ENCODE measurements at regions not wholly inside any gene's neighbourhood (a gene's known extent, or its start where the extent isn't known, plus 50 kb on each side); places are given as distances from the start of the nearest gene placed in this dataset.

DNA sequence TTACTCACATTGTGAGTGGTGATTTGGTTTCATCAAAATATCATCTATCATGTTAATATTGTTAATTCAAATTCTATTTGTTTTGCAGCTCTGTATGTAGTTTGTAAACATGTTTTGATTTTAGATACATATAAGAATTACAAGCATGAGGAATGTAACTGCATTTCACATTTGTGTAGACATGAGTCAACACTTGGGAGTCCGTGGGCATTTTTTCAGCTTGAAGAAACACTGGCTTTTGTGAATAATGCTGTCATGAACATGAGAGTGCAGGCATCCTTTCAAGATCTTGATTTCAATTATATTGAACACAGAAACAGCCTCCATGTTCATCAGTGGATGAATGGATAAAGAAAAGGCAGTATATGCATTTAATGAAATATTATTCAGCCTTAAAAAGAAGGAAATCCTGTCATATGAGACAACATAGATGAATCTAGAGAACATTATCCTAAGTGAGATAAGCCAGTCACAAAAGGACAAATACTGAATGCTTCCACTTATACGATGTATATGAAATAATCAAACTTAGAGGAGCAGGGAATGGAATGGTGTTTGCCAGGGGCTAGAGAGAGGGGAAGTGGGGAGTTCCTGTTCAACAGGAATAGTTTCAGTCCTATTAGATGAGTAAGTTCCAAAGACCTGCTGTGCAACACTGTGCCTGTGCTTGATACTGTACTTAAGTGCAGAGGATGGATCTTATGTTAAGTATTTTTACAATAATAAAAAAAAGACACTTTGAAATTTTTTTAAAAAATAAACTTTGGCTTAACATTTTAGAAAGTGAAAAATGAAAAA, 194.9 kb downstream of the LRATD1 start:
- H4K20me1 ChIP-seq (replicated peaks in 1 of 2; ENCODE audit: control insufficient read depth in 1 of 2, insufficient read depth in 2 of 2, low read length in 2 of 2): no peaks in the 10 kb centered on the region
- H3K79me1 ChIP-seq (ENCODE audit: low read depth, low read length): no peaks in the 10 kb centered on the region
- no peak for TF ChIP-seq SP1 (IDR thresholded peaks at IDR 0.05; ENCODE audit: low read depth, low read length)
- no peak for TF ChIP-seq KDM4A (IDR thresholded peaks at IDR 0.05; ENCODE audit: low read depth, low read length, severe bottlenecking)
- TF ChIP-seq EZH2 (IDR thresholded peaks at IDR 0.05; ENCODE audit: low read depth, low read length, severe bottlenecking): no peak
- no peak for TF ChIP-seq TBP (IDR thresholded peaks at IDR 0.05; ENCODE audit: low read depth, low read length)
- no peak for TF ChIP-seq KDM1A (IDR thresholded peaks at IDR 0.05; ENCODE audit: borderline replicate concordance, low read length)
- no peak for TF ChIP-seq SIN3A (conservative IDR thresholded peaks at IDR 0.05 in 1 of 2, IDR thresholded peaks at IDR 0.05 in 1 of 2; ENCODE audit: low read depth in 1 of 2, low read length in 2 of 2)
- ChIA-PET POLR2A (ENCODE audit: partially characterized antibody) (no interaction called here), CTCF (ENCODE audit: partially characterized antibody) (interaction anchor here (0.6 kb wide), 1 partner anchor 1088 kb away, joined by 3 read pairs; no protein-coding TSS in a partner anchor)
- DNase-seq (ENCODE audit: low read depth in 1 of 2, low spot score in 2 of 2): no peak
- H3K79me2 ChIP-seq (ENCODE audit: control insufficient read depth in 1 of 2, insufficient read depth in 2 of 2, low read length in 2 of 2): no peaks in the 10 kb centered on the region
- H2AFZ ChIP-seq (ENCODE audit: low read length): no peak overlapping the region
- no peak overlapping the region for H2BK20ac ChIP-seq (ENCODE audit: low read length)
- no peaks in the 10 kb centered on the region for H3K23me2 ChIP-seq (ENCODE audit: low read depth, low read length)
- no peak for FAIRE-seq
- no peaks in the 10 kb centered on the region; a peak in 1 of 7 replicates for H3K27me3 ChIP-seq (replicated peaks in 1 of 4; ENCODE audit: control insufficient read depth in 3 of 4, extremely low read depth in 1 of 4, insufficient read depth in 3 of 4, low read length in 3 of 4)
- H2BK12ac ChIP-seq (ENCODE audit: low read depth, low read length): no peak overlapping the region
- no peak overlapping the region for H3K4ac ChIP-seq (replicated peaks; ENCODE audit: insufficient read length, low read depth, low read length)
- H2BK5ac ChIP-seq (ENCODE audit: low read depth, low read length): no peak overlapping the region
- no peak overlapping the region for H3K14ac ChIP-seq (ENCODE audit: insufficient read length)
- H3K27ac ChIP-seq (ENCODE audit: low read depth, low read length): no peak overlapping the region
- H4K91ac ChIP-seq (replicated peaks; ENCODE audit: insufficient read length, low read length): no peak overlapping the region
- H3K4me1 ChIP-seq (replicated peaks in 1 of 4; ENCODE audit: control insufficient read depth in 3 of 4, insufficient read depth in 4 of 4, low read length in 3 of 4): no peaks in the 10 kb centered on the region
- no peak overlapping the region for H3K9ac ChIP-seq (replicated peaks in 1 of 4; ENCODE audit: extremely low read depth in 1 of 4, low read depth in 3 of 4, low read length in 3 of 4)
- H2BK15ac ChIP-seq (ENCODE audit: low read length): no peak overlapping the region
- H3K9me3 ChIP-seq (ENCODE audit: insufficient read depth in 2 of 2, low read depth in 1 of 2, low read length in 1 of 2): no peaks in the 10 kb centered on the region
- H3K18ac ChIP-seq (ENCODE audit: extremely low read depth, low read length): no peak overlapping the region
- no peak overlapping the region for H2AK5ac ChIP-seq (ENCODE audit: low read depth, low read length)
- 96% methylated on average over 2 of the region's 2 CpGs; no CpG with 5 or more reads in 1 of the 2 experiments for WGBS, 2 experiments (ENCODE audit: extremely low coverage in 1 of 2, insufficient coverage in 1 of 2, insufficient read length in 1 of 2, insufficient replicate concordance in 2 of 2, low coverage in 1 of 2, low lambda C conversion rate in 2 of 2, missing lambda C conversion rate in 1 of 2)
- no peak overlapping the region for H3K56ac ChIP-seq (replicated peaks; ENCODE audit: insufficient read length, low read depth, low read length)
- no peaks in the 10 kb centered on the region for H3K36me3 ChIP-seq (ENCODE audit: control insufficient read depth in 2 of 4, insufficient read depth in 4 of 4, low read length in 3 of 4)
- no peak overlapping the region for H3K23ac ChIP-seq (ENCODE audit: insufficient read length)
- H3K4me2 ChIP-seq (ENCODE audit: insufficient read depth in 1 of 2, low read depth in 2 of 2, low read length in 2 of 2): no peak overlapping the region
- H4K5ac ChIP-seq (ENCODE audit: insufficient read length, low read depth, low read length): no peak overlapping the region
- H3K4me3 ChIP-seq (ENCODE audit: extremely low read depth in 1 of 4, insufficient read depth in 2 of 4, low read depth in 3 of 4, low read length in 4 of 4): no peak overlapping the region
- no peak overlapping the region for H4K8ac ChIP-seq (ENCODE audit: extremely low read depth, insufficient read depth, low read length)
- H2BK120ac ChIP-seq (replicated peaks; ENCODE audit: low read depth, low read length): no peak overlapping the region
